ENCODE measurements at regions not wholly inside any gene's neighbourhood (a gene's known extent, or its start where the extent isn't known, plus 50 kb on each side); places are given as distances from the start of the nearest gene placed in this dataset.

DNA sequence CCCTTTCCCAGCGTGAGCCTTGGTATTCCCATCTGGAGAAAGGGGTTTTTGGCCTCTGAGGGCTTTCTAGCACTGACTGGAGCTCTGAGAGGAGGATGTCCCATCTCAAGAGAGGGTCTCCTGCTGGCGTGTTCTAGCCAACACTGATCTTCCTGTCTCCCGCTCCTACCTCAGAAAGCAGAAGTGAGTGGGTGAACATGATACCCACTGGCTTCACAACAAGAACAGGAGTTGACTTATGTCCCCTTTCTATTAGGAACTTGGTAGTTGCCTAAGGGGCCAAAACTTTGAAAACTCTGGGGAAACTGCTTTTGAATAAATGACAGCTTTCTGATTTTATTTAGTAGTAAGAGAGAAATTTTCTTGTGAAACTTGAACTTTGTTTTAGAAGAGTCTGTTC is 113.1 kb upstream of the ADCY1 start:
- no peak overlapping the region for H2AFZ ChIP-seq (ENCODE audit: insufficient read depth, low read depth, low read length, poor library complexity, severe bottlenecking)

DNA sequence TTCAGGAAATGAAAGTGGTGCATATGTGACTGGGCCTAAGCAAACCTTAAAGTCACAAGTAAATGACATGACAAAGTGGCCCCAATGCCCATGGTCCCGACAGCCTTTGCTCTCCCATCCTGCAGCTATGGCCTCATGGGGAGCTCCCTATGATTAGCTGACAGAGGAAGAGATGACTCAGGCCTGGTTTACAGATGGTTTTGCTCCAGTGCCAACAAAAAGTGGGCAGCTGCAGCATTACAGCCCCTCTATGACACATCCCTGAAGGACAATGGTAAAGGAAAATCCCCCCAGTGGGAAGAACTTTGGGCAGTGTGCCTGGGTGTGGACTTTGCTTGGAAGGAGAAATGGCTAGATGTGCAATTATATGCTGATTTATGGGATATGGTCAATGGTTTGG is 105.1 kb upstream of the ADCY1 start:
- Mint-ChIP-seq H3K9me3 (peaks cover 4 to 25% (median 14%) of the 10 kb centered on the region in 7 donors), H3K27me3 (ENCODE audit: low read depth in 3 of 3) (peaks cover 0 to 3% (median 2%) of the 10 kb centered on the region in 3 donors), H3K4me3 (no peak overlapping the region), H3K27ac (no peak overlapping the region), H3K36me3 (no peaks in the 10 kb centered on the region), H3K4me1 (no peaks in the 10 kb centered on the region)
- Histone ChIP-seq H3K9ac (ENCODE audit: insufficient read depth, low read length, poor library complexity, severe bottlenecking) (no peak overlapping the region), H3K79me2 (ENCODE audit: insufficient read depth, low read length) (no peaks in the 10 kb centered on the region), H3K27ac (ENCODE audit: low read depth in 1 of 2, low read length in 2 of 2) (no peak overlapping the region), H2AFZ (ENCODE audit: insufficient read depth, low read depth, low read length, poor library complexity, severe bottlenecking) (no peak overlapping the region), H3K4me1 (ENCODE audit: control insufficient read depth in 1 of 2, insufficient read depth in 2 of 2, low read length in 2 of 2) (no peaks in the 10 kb centered on the region), H3K27me3 (ENCODE audit: control insufficient read depth in 2 of 2, insufficient read depth in 2 of 2, low read length in 2 of 2) (no peaks in the 10 kb centered on the region), H3K9me3 (replicated peaks in 1 of 2; ENCODE audit: control insufficient read depth in 1 of 2, insufficient read depth in 1 of 2, low read length in 2 of 2) (peaks cover 0 to 3% of the 10 kb centered on the region in 2 donors), H4K20me1 (ENCODE audit: insufficient read depth, low read length) (no peaks in the 10 kb centered on the region), H3K36me3 (replicated peaks in 1 of 2; ENCODE audit: control insufficient read depth in 1 of 2, insufficient read depth in 2 of 2, low read length in 2 of 2) (no peaks in the 10 kb centered on the region), H3K4me2 (replicated peaks; ENCODE audit: extremely low read depth, low read length, poor library complexity, severe bottlenecking) (no peak overlapping the region), H3K4me3 (replicated peaks in 1 of 3; ENCODE audit: low read depth in 2 of 3, low read length in 3 of 3) (no peak overlapping the region)
- 100% methylated on average over 1 of the region's 1 CpG for WGBS (ENCODE audit: insufficient coverage)
- TF ChIP-seq, protein P1, sequence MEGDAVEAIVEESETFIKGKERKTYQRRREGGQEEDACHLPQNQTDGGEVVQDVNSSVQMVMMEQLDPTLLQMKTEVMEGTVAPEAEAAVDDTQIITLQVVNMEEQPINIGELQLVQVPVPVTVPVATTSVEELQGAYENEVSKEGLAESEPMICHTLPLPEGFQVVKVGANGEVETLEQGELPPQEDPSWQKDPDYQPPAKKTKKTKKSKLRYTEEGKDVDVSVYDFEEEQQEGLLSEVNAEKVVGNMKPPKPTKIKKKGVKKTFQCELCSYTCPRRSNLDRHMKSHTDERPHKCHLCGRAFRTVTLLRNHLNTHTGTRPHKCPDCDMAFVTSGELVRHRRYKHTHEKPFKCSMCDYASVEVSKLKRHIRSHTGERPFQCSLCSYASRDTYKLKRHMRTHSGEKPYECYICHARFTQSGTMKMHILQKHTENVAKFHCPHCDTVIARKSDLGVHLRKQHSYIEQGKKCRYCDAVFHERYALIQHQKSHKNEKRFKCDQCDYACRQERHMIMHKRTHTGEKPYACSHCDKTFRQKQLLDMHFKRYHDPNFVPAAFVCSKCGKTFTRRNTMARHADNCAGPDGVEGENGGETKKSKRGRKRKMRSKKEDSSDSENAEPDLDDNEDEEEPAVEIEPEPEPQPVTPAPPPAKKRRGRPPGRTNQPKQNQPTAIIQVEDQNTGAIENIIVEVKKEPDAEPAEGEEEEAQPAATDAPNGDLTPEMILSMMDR (IDR thresholded peaks at IDR 0.05) = no peak
- DNase-seq = no peak
- intact Hi-C loops (cut with micrococcal nuclease) = no loop called here

More for the DNA sequence above, 113.1 kb upstream of the ADCY1 start:
- Mint-ChIP-seq H3K4me3 (no peak overlapping the region), H3K27me3 (ENCODE audit: low read depth in 3 of 3) (peaks cover 0 to 4% (median 0%) of the 10 kb centered on the region in 3 donors), H3K4me1 (no peaks in the 10 kb centered on the region), H3K9me3 (peaks cover 0 to 7% (median 4%) of the 10 kb centered on the region in 7 donors), H3K27ac (no peak overlapping the region), H3K36me3 (no peaks in the 10 kb centered on the region)
- no peak overlapping the region for H3K4me2 ChIP-seq (replicated peaks; ENCODE audit: extremely low read depth, low read length, poor library complexity, severe bottlenecking)
- no peaks in the 10 kb centered on the region for H3K27me3 ChIP-seq (ENCODE audit: control insufficient read depth in 2 of 2, insufficient read depth in 2 of 2, low read length in 2 of 2)
- WGBS (ENCODE audit: insufficient coverage) = 0% methylated on average over 1 of the region's 3 CpGs
- no peak overlapping the region for H3K9ac ChIP-seq (ENCODE audit: insufficient read depth, low read length, poor library complexity, severe bottlenecking)
- no peaks in the 10 kb centered on the region for H3K36me3 ChIP-seq (replicated peaks in 1 of 2; ENCODE audit: control insufficient read depth in 1 of 2, insufficient read depth in 2 of 2, low read length in 2 of 2)
- TF ChIP-seq, protein P1 (IDR thresholded peaks at IDR 0.05) = no peak
- DNase-seq = no peak
- H3K27ac ChIP-seq (ENCODE audit: low read depth in 1 of 2, low read length in 2 of 2) = no peak overlapping the region
- H3K4me1 ChIP-seq (ENCODE audit: control insufficient read depth in 1 of 2, insufficient read depth in 2 of 2, low read length in 2 of 2) = no peaks in the 10 kb centered on the region
- no peaks in the 10 kb centered on the region for H4K20me1 ChIP-seq (ENCODE audit: insufficient read depth, low read length)
- H3K4me3 ChIP-seq (replicated peaks in 1 of 3; ENCODE audit: low read depth in 2 of 3, low read length in 3 of 3) = no peak overlapping the region
- intact Hi-C loops (cut with micrococcal nuclease) = no loop called here
- no peaks in the 10 kb centered on the region for H3K79me2 ChIP-seq (ENCODE audit: insufficient read depth, low read length)
- no peaks in the 10 kb centered on the region for H3K9me3 ChIP-seq (replicated peaks in 1 of 2; ENCODE audit: control insufficient read depth in 1 of 2, insufficient read depth in 1 of 2, low read length in 2 of 2)
